Esophagus squamous epithelium (tissue), 4 donors: ENCODE measurements at regions not wholly inside any gene's neighbourhood (a gene's known extent, or its start where the extent isn't known, plus 50 kb on each side); places are given as distances from the start of the nearest gene placed in this dataset.

Experiments used
- POLR2A ChIP-seq, 4 donors: fragments of 450-650 bp; IDR thresholded peaks; one replicate each; pipeline ENCODE4 v1.6.1; 2017; ENCODE audit warnings: antibody characterized with exemption in 4 of 4, mild to moderate bottlenecking in 4 of 4, moderate library complexity in 3 of 4
- TF ChIP-seq, protein P1 (sequence below), 6 experiments: fragments of 450-650 bp in 4 of 6; fragments of 200-600 bp in 2 of 6; sonication (generic) in 2 of 6; IDR thresholded peaks; one replicate each; pipeline ENCODE4 v1.5.1; 2016 to 2019; ENCODE audit warnings: antibody characterized with exemption in 6 of 6, mild to moderate bottlenecking in 4 of 6, moderate library complexity in 4 of 6

DNA sequence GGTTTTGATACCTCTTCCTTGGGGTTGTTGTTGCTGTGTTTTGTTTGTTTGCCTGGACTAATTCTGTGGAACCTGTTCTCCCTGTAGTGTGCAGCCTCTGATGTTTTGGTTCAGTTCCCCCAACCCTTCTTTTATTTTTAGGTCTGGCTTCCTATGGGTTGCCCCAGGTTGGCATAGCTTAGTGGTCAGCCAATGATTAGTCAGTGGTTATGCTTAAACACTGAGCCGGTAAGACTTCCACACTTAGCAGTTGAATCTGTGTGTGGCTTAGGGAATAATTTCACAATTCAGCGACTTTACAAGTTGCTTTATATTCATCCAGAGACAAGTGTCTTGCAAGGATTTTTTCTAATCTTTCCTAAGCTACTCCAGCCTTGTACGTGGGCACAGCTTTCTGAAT is 78.6 kb upstream of the CLPB start:
- TF ChIP-seq, protein P1, sequence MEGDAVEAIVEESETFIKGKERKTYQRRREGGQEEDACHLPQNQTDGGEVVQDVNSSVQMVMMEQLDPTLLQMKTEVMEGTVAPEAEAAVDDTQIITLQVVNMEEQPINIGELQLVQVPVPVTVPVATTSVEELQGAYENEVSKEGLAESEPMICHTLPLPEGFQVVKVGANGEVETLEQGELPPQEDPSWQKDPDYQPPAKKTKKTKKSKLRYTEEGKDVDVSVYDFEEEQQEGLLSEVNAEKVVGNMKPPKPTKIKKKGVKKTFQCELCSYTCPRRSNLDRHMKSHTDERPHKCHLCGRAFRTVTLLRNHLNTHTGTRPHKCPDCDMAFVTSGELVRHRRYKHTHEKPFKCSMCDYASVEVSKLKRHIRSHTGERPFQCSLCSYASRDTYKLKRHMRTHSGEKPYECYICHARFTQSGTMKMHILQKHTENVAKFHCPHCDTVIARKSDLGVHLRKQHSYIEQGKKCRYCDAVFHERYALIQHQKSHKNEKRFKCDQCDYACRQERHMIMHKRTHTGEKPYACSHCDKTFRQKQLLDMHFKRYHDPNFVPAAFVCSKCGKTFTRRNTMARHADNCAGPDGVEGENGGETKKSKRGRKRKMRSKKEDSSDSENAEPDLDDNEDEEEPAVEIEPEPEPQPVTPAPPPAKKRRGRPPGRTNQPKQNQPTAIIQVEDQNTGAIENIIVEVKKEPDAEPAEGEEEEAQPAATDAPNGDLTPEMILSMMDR (IDR thresholded peaks at IDR 0.05) = no peak
- no peak for TF ChIP-seq POLR2A (IDR thresholded peaks at IDR 0.05)
